GM12892 (cell line): ENCODE measurements at regions not wholly inside any gene's neighbourhood (a gene's known extent, or its start where the extent isn't known, plus 50 kb on each side); places are given as distances from the start of the nearest gene placed in this dataset.

Experiments
- POLR2A ChIP-seq: IDR thresholded peaks from 2 replicates; pipeline ENCODE4 v1.6.1; 2011; ENCODE audit warnings: low read depth, low read length, control low read depth
- POLR2AphosphoS5 ChIP-seq: IDR thresholded peaks from 2 replicates; pipeline ENCODE4 v1.6.1; 2011; ENCODE audit warnings: low read depth, low read length, control low read depth
- TAF1 ChIP-seq: IDR thresholded peaks from 2 replicates; pipeline ENCODE4 v1.6.1; 2011; ENCODE audit warnings: low read depth, mild to moderate bottlenecking, control low read depth, low read length, borderline replicate concordance

DNA sequence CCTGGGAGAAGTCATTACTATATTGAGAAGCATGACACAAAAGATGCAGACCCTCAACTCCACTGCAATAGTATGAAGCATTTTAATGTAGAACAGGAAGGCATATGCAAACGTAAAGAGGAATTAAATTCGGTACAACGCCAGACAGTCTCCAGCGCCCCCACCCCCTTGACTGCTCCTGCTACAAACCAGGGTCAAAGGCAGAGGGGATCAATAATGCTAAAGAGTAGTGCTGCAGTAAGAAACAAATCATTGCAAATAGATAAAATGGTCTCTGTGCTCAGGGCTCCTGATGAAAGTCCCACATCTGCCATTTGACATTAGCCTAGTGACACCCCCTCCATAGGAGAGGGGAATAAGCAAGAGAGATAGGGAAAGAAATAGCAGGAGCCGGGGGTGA is 164.9 kb upstream of the BLID start:
- TF ChIP-seq POLR2A = no peak
- no peak for TF ChIP-seq TAF1
- no peak for TF ChIP-seq POLR2AphosphoS5
